H1 (cell line): ENCODE measurements at regions not wholly inside any gene's neighbourhood (a gene's known extent, or its start where the extent isn't known, plus 50 kb on each side); places are given as distances from the start of the nearest gene placed in this dataset.

Source experiments
- SP2 ChIP-seq: IDR thresholded peaks from 2 replicates; pipeline ENCODE4 v1.6.1; 2012; ENCODE audit warnings: mild to moderate bottlenecking, low read length, inconsistent platforms
- TF ChIP-seq, protein P1 (sequence below), 3 experiments: IDR thresholded peaks; 1 replicate in 2 of 3; 2 replicates in 1 of 3; pipeline versions ENCODE4 v1.5.1 to v1.6.1; 2011; ENCODE audit warnings: low read length in 3 of 3, mild to moderate bottlenecking in 3 of 3, inconsistent platforms in 2 of 3, low read depth in 1 of 3, moderate library complexity in 1 of 3; ENCODE audit not compliant: insufficient read depth in 1 of 3; ENCODE audit errors: control extremely low read depth in 1 of 3

DNA sequence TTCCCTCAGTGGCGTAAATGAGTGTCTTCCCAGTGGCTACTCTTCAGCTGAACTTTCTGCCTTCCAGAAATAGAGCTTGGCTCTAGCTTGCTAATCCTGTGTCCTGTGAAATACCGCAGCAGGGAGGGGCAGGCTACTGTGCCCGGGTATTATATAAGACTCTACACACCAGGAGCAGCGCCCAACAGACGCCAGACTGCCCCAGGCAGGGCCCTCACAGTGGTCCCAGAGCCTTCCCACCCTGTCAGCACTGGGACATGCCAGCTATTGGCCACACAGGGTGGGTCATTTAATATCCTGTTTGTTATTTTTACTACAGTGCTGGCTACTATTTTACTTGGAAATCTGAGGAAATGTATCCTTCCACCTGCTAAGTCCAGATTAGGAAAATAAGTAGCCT is 121.0 kb downstream of the FEM1C start (continued):
- TF ChIP-seq, protein P1, sequence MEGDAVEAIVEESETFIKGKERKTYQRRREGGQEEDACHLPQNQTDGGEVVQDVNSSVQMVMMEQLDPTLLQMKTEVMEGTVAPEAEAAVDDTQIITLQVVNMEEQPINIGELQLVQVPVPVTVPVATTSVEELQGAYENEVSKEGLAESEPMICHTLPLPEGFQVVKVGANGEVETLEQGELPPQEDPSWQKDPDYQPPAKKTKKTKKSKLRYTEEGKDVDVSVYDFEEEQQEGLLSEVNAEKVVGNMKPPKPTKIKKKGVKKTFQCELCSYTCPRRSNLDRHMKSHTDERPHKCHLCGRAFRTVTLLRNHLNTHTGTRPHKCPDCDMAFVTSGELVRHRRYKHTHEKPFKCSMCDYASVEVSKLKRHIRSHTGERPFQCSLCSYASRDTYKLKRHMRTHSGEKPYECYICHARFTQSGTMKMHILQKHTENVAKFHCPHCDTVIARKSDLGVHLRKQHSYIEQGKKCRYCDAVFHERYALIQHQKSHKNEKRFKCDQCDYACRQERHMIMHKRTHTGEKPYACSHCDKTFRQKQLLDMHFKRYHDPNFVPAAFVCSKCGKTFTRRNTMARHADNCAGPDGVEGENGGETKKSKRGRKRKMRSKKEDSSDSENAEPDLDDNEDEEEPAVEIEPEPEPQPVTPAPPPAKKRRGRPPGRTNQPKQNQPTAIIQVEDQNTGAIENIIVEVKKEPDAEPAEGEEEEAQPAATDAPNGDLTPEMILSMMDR (IDR thresholded peaks at IDR 0.05; ENCODE audit: control extremely low read depth in 1 of 3, insufficient read depth in 1 of 3, low read depth in 1 of 3, low read length in 3 of 3): no peak
- no peak for TF ChIP-seq SP2
- TF ChIP-seq, all 59 proteins: peak for 0
